Mesodermal cell (in vitro differentiated cells): ENCODE measurements at regions not wholly inside any gene's neighbourhood (a gene's known extent, or its start where the extent isn't known, plus 50 kb on each side); places are given as distances from the start of the nearest gene placed in this dataset.

Source experiments
- H3K27ac ChIP-seq: 2 replicates; pipeline ENCODE4 v1.7.0; 2013; ENCODE audit warnings: mild to moderate bottlenecking, low read depth, low read length, moderate library complexity; ENCODE audit not compliant: severe bottlenecking
- H3K36me3 ChIP-seq: 2 replicates; pipeline ENCODE4 v1.7.1; 2013; ENCODE audit warnings: mild to moderate bottlenecking, low read length, moderate library complexity; ENCODE audit not compliant: control insufficient read depth, insufficient read depth
- H3K4me1 ChIP-seq: one replicate; pipeline ENCODE4 v1.7.1; 2013; ENCODE audit warnings: mild to moderate bottlenecking, low read length; ENCODE audit not compliant: insufficient read depth, control insufficient read depth, poor library complexity, severe bottlenecking
- H3K4me3 ChIP-seq: 2 replicates; pipeline ENCODE4 v1.7.0; 2013; ENCODE audit warnings: low read length, control low read depth, mild to moderate bottlenecking; ENCODE audit not compliant: insufficient read depth, poor library complexity, severe bottlenecking; ENCODE audit errors: extremely low read depth
- H3K9me3 ChIP-seq: 2 replicates; pipeline ENCODE4 v1.7.1; 2013; ENCODE audit warnings: mild to moderate bottlenecking, low read length, moderate library complexity; ENCODE audit not compliant: control insufficient read depth
- WGBS, 2 experiments: methylation state at CpG; one replicate each; pipeline ENCODE4 v1.1.5; 2013; ENCODE audit warnings: missing lambda C conversion rate in 2 of 2; ENCODE audit not compliant: insufficient coverage in 2 of 2; 5-methylcytosine and 5-hydroxymethylcytosine counted together

DNA sequence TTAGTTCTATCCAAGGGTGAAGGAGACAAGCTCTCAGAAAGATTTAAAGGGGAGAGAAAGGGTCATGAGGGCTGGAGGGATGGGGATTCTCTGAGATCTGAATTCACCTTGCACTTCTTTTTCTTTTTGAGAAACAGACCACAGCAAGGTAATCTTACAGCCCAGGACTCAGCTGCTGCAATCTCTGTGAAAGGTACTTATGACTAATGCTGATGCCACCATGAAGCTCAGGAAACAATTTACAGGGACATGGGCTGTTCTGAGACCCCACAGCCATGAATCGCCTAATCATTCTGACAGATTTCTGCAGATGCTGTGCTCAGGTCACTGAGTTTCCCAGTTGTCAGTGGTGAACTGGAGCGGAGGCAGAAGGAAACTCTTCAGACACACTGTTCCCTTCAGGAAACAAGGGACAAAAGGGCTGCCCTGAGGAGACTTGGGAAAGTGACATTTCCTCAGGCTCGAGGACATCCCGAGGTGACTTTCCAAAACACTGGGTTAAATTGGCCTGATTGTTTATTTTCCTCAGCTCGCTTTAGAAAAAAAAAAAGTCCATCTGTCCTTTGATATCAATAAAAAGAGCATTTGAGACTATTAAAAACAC lies 103.8 kb upstream of the PLCB4 start:
- 64 to 100% methylated on average over 3 to 4 of the region's 5 CpGs for WGBS, 2 experiments
- Histone ChIP-seq H3K4me3 (no peak overlapping the region), H3K9me3 (no peaks in the 10 kb centered on the region), H3K4me1 (no peaks in the 10 kb centered on the region), H3K27ac (no peak overlapping the region), H3K36me3 (no peaks in the 10 kb centered on the region)

DNA sequence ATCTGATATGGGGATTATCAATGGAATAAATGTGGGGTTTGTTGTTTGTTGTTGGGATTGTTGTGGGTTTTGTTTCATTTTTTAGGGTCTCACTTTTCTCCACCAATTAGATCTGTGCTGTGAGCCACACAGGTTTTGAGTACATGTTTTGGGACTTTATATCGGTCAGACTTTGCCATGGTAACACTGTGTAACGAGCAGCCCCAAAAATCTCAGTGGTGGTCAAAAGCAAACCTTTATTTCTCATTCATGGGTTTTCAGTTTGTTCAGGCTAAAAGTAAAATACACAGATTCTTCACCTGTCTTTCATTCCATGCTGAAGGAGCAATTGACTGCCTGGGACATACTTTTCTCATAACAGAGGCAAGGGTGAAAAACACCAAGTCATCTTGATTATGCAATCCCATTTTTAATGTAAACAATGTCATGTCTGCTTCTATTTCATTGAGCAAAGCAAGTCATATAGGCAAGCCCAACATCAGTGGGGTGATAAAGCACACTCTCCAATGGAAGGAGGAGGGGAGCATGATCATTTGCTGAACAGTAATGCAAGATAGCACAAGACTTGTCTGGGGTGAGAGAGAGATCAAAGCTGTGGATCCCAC lies 101.1 kb upstream of the PLCB4 start:
- Histone ChIP-seq H3K36me3 (no peaks in the 10 kb centered on the region), H3K27ac (no peak overlapping the region), H3K4me3 (no peak overlapping the region), H3K9me3 (no peaks in the 10 kb centered on the region), H3K4me1 (peaks cover 2% of the 10 kb centered on the region)
- 81 to 100% methylated on average over 1 to 2 of the region's 2 CpGs for WGBS, 2 experiments

DNA sequence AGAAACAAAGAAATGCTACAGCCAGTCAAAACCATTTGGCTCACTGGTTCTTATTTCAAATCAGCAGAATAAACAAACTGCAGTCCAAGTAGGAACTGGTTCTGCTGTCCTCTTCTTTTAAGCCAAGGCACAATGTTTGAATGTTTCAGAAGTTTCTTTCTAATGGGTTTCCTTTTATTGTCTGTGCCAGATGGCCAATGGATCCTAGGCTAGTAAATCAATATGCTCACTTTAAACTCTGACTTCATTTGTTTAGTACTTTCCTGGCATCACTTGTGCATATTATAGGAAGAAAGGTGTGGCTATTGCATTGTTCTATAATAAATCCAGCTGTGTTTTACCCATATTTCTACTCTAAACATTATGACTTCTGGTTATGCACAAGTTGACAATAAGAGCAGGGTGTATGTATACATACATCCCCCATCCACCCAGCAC lies 99.7 kb upstream of the PLCB4 start:
- no peaks in the 10 kb centered on the region for H3K36me3 ChIP-seq
- H3K9me3 ChIP-seq = no peaks in the 10 kb centered on the region
- H3K4me3 ChIP-seq = no peak overlapping the region
- H3K27ac ChIP-seq = no peak overlapping the region
- peaks cover 10% of the 10 kb centered on the region for H3K4me1 ChIP-seq

DNA sequence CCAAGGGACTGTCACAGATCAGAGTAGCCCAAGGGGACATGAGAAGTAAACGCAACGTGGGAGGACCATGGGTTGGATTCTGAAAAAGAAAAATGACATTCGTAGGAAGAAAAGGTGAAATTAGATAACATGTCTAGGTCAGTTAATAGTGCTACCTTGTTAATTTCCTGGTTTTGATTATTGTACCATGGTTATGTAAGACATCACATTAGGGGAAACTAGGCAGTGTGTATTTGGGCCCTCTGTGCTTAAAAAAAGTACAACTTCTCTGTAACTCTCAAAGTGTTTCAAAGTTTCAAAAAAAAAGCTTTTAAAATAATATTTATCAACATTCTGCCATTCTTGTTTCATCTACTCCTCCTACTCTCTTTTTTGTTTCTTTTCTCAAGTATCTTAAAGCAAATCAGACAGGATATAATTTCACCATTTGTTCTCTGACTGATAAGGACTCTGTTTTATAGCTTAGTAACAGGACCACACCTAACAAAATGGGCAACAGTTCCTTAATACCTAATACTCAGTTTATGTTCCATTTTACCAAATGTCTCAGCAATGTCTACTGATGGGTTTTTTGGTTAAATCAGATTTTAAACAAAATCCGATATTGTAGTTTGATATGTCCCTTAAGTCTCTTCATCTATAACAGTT lies 97.1 kb upstream of the PLCB4 start:
- Histone ChIP-seq H3K27ac (no peak overlapping the region), H3K4me3 (no peak overlapping the region), H3K4me1 (peaks cover 10% of the 10 kb centered on the region), H3K9me3 (no peaks in the 10 kb centered on the region), H3K36me3 (no peaks in the 10 kb centered on the region)
- WGBS, 2 experiments = 78 to 84% methylated on average over 3 of the region's 4 CpGs

DNA sequence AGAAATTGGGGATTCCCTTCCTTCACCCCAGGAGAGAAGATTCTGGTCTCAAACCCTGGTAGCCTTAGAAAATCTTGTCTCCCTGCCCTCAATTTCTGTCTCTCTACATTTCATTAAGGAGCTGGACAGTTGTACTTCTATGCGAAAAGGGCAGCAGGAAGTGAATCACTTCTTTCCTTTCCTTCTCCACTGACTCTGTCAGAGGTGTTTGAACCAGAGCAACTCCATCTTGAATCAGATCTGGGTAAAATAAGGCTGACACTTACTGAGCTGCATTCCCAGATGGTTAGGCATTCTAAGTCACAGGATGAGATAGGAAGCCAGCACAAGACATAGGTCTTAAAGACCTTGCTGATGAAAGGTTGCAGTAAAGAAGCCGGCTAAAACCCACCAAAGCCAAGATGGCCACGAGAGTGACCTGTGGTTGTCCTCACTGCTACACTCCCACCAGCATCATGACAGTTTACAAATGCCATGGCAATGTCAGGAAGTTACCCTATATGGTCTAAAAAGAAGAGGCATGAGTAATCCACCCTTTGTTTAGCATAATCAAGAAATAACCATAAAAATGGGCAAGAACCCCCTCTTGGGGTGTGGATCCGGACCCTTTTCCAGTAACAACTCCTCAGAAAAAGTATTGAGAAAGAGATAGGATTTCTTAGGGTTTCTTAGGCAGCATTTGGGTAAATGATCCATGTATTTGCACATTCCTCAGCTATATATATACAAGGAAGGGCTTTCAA lies 95.8 kb upstream of the PLCB4 start:
- 100% methylated on average over 1 of the region's 4 CpGs; no CpG with 5 or more reads in 1 of the 2 experiments for WGBS, 2 experiments
- no peaks in the 10 kb centered on the region for H3K36me3 ChIP-seq
- H3K27ac ChIP-seq = no peak overlapping the region
- no peak overlapping the region for H3K4me3 ChIP-seq
- H3K4me1 ChIP-seq = peaks cover 10% of the 10 kb centered on the region
- H3K9me3 ChIP-seq = no peaks in the 10 kb centered on the region

DNA sequence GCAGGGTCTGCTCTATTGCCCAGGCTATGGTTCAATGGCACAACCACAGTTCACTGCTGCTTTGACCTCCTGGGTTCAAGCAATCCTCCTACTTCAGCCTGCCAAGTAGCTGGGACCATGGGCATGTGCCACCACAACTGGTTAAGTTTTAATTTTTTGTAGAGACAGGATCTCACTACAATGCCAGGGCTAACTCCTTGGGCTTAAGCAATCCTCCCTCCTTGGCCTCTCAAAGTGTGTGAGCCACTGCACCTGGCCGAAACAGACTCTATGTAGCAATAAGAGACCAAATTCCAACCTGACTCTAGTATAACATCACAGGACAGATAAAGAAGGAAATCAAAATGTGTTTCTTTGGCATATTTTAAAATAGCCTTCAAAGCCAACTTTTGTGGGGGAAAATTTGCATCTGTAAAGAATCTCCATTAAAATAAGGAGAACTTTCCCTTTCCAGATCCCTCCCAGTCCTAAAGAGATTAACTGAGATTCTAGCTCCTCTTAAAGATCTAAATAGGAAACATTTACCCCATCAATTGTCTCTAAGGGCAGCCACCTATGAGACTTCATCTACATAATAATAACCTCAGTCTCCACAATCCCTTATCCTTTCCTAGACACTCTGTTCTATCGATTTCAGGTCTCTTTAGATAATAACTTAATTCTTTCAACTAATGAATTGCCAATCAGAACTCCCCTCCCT lies 94.7 kb upstream of the PLCB4 start:
- Histone ChIP-seq H3K4me3 (no peak overlapping the region), H3K36me3 (no peaks in the 10 kb centered on the region), H3K4me1 (peaks cover 10% of the 10 kb centered on the region), H3K9me3 (no peaks in the 10 kb centered on the region), H3K27ac (no peak overlapping the region)
- WGBS, 2 experiments = 45 to 64% methylated on average over 1 to 2 of the region's 2 CpGs

DNA sequence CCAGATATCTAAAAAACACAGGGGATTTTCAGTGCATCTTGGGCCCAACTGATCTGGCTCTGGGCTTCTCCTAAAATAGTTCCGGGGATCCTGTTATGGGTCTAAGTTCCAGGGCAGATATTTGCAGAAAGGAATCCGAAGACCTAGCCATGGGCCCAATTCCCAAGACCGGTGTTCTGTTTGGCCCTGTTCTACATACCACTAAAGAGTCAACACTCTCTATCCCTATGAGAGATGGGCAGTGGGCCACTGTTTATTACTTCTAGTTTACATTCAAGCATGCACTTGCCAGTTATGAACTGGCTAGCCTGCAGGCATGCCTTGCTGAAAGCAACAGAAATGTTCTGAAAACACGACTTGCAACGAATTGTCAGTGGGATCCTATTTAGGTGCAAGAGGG lies 87.4 kb upstream of the PLCB4 start:
- WGBS, 2 experiments = 93 to 95% methylated on average over 3 to 5 of the region's 5 CpGs
- no peaks in the 10 kb centered on the region for H3K4me1 ChIP-seq
- H3K4me3 ChIP-seq = no peak overlapping the region
- H3K27ac ChIP-seq = no peak overlapping the region
- no peaks in the 10 kb centered on the region for H3K36me3 ChIP-seq
- H3K9me3 ChIP-seq = no peaks in the 10 kb centered on the region

DNA sequence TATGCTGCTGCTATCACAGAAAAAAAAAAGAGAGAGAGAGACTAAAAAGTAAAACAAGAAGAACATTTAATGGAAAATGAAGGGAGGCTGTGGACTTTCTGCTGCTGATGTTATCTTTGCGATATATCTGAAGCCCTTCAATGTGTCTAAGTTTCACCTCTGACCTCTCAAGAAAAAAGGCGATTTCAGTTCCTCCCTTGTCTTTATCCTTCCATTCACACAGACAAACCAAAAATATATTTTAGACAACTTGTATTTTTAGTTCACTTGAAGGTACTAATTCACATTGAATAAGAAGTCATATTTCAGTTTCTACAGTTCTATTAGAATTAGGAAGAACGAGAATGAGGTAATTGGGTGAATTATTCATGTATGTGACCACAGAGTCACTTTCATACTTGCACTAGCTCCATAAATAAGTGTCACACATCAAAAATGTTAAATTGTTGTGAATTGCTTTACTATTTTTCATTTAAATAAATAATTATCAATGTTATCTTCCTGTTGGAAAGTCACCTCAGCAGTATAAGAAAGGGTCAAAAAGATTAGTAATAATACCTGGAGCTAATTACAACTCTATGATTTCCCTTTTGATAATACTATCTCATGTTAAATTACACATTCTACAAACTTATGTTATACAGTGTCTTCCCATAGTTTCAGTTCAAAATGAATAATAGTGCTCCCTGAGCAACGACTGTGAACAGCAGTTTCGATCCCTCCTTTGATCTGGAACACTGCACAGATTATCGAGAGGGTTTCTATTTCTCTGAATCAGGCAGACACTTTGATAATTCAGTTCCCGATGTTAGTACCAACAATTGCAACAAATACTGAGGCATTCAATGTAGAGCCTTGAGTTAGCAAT lies 85.2 kb upstream of the PLCB4 start:
- WGBS, 2 experiments = 97 to 100% methylated on average over 3 to 4 of the region's 7 CpGs
- no peaks in the 10 kb centered on the region for H3K4me1 ChIP-seq
- H3K9me3 ChIP-seq = no peaks in the 10 kb centered on the region
- no peaks in the 10 kb centered on the region for H3K36me3 ChIP-seq
- H3K27ac ChIP-seq = no peak overlapping the region
- H3K4me3 ChIP-seq = no peak overlapping the region

DNA sequence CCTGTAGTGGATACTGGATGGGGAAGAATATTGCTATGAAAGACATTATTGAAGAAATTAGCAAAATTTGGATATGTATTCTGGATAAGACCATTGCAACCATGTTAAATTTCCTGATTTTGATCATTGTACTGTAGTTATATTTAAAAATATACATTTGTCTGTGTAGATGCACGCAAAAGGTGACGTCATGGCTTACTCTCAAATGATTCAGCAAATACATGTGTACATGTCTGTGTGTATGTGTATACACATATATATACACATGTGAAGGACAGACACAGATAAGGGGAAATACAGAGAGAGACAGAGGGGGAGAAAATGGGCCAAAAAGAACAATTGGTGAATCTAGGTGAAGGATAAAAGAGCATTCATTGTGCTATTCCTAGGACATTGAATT lies 82.3 kb upstream of the PLCB4 start:
- Histone ChIP-seq H3K9me3 (no peaks in the 10 kb centered on the region), H3K27ac (no peak overlapping the region), H3K36me3 (no peaks in the 10 kb centered on the region), H3K4me3 (no peak overlapping the region), H3K4me1 (no peaks in the 10 kb centered on the region)
- WGBS, 2 experiments = no CpG with 5 or more reads among the region's 2 CpGs

DNA sequence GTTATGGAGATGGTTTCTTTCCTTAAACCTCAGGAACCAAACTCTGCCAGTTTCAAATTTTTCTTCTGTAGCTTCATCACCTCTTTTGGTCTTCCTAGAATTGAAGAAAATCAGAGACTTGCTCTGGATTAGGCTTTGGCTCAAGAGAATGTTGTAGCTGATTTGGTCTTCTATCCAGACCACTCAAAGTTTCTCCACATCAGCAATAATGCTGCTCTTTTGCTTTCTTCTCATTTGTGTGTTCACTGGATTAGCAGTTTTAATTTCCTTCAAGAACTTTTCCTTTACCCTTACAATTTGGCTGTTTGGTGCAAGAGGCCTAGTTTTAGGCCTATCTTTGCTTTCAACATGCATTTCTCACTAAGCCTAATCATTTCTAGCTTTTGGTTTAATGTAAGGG lies 78.1 kb upstream of the PLCB4 start:
- Histone ChIP-seq H3K9me3 (no peaks in the 10 kb centered on the region), H3K4me1 (no peaks in the 10 kb centered on the region), H3K4me3 (no peak overlapping the region), H3K36me3 (no peaks in the 10 kb centered on the region), H3K27ac (no peak overlapping the region)
